ENCODE measurements at regions not wholly inside any gene's neighbourhood (a gene's known extent, or its start where the extent isn't known, plus 50 kb on each side); places are given as distances from the start of the nearest gene placed in this dataset.

- DNase-seq (ENCODE audit: low read depth): no peak
These were observed 438.0 kb upstream of the MPDZ start for GRCh38 chr9:13717322-13718054.

GRCh38 chr9:13716601-13717321 lies 437.3 kb upstream of the MPDZ start:
- DNase-seq (ENCODE audit: low read depth): no peak

GRCh38 chr9:13716090-13716489 lies 436.6 kb upstream of the MPDZ start:
- DNase-seq (ENCODE audit: low read depth): no peak

- DNase-seq (ENCODE audit: low read depth): no peak
These were observed 435.9 kb upstream of the MPDZ start for GRCh38 chr9:13715430-13715829.

GRCh38 chr9:13707612-13708576 lies 428.4 kb upstream of the MPDZ start:
- DNase-seq (ENCODE audit: low read depth): no peak

GRCh38 chr9:13705918-13706317 lies 426.4 kb upstream of the MPDZ start:
- peak; percentile 86 for DNase-seq (ENCODE audit: low read depth)

GRCh38 chr9:13705373-13705772 lies 425.9 kb upstream of the MPDZ start:
- no peak for DNase-seq (ENCODE audit: low read depth)

- no peak for DNase-seq (ENCODE audit: low read depth)
These were observed 411.1 kb upstream of the MPDZ start for GRCh38 chr9:13690595-13690994.

GRCh38 chr9:13689925-13690324 lies 410.4 kb upstream of the MPDZ start:
- no peak for DNase-seq (ENCODE audit: low read depth)

- no peak for DNase-seq (ENCODE audit: low read depth)
These were observed 409.6 kb upstream of the MPDZ start for GRCh38 chr9:13688990-13689600.

GRCh38 chr9:13688223-13688989 lies 408.9 kb upstream of the MPDZ start:
- DNase-seq (ENCODE audit: low read depth): no peak

GRCh38 chr9:13684656-13685055 lies 405.2 kb upstream of the MPDZ start:
- DNase-seq (ENCODE audit: low read depth): no peak

GRCh38 chr9:13677801-13678200 lies 398.3 kb upstream of the MPDZ start:
- no peak for DNase-seq (ENCODE audit: low read depth)

GRCh38 chr9:13675638-13676000 lies 396.1 kb upstream of the MPDZ start:
- DNase-seq (ENCODE audit: low read depth): no peak

GRCh38 chr9:13674926-13675637 lies 395.6 kb upstream of the MPDZ start:
- no peak for DNase-seq (ENCODE audit: low read depth)

GRCh38 chr9:13673348-13673747 lies 393.9 kb upstream of the MPDZ start:
- DNase-seq (ENCODE audit: low read depth): no peak

- no peak for DNase-seq (ENCODE audit: low read depth)
These were observed 386.1 kb upstream of the MPDZ start for GRCh38 chr9:13665418-13666066.

- no peak for DNase-seq (ENCODE audit: low read depth)
These were observed 381.5 kb upstream of the MPDZ start for GRCh38 chr9:13661014-13661413.

- no peak for DNase-seq (ENCODE audit: low read depth)
These were observed 372.6 kb upstream of the MPDZ start for GRCh38 chr9:13651969-13652663.
